ENCODE measurements at regions not wholly inside any gene's neighbourhood (a gene's known extent, or its start where the extent isn't known, plus 50 kb on each side); places are given as distances from the start of the nearest gene placed in this dataset.

- TF ChIP-seq ZNF619 (CRISPR knock-in tag; IDR thresholded peaks at IDR 0.05) (no peak), CTCF (CRISPR knock-in tag; IDR thresholded peaks at IDR 0.05) (peak; percentile 64), GATAD2A (CRISPR knock-in tag; IDR thresholded peaks at IDR 0.05) (0 out of 2 replicates have a peak, but pooled peaks have one; percentile 20), GATA4 (IDR thresholded peaks at IDR 0.05; ENCODE audit: borderline replicate concordance, low read depth) (no peak), ZNF678 (CRISPR knock-in tag; IDR thresholded peaks at IDR 0.05) (no peak), AKAP8 (CRISPR knock-in tag; IDR thresholded peaks at IDR 0.05) (no peak), ZNF24 (IDR thresholded peaks at IDR 0.05) (no peak), ZNF280D (CRISPR knock-in tag; IDR thresholded peaks at IDR 0.05) (no peak), ZNF577 (CRISPR knock-in tag; IDR thresholded peaks at IDR 0.05; ENCODE audit: borderline replicate concordance, low read depth) (no peak), ZSCAN9 (CRISPR knock-in tag; IDR thresholded peaks at IDR 0.05; ENCODE audit: borderline replicate concordance) (no peak), MXD4 (CRISPR knock-in tag; IDR thresholded peaks at IDR 0.05) (no peak), THYN1 (CRISPR knock-in tag; IDR thresholded peaks at IDR 0.05; ENCODE audit: borderline replicate concordance, low read depth) (no peak), KDM5A (IDR thresholded peaks at IDR 0.05; ENCODE audit: borderline replicate concordance, low read length) (no peak), ZNF292 (CRISPR knock-in tag; IDR thresholded peaks at IDR 0.05; ENCODE audit: borderline replicate concordance, low read depth) (no peak), NCOR1 (IDR thresholded peaks at IDR 0.05; ENCODE audit: borderline replicate concordance, low read length) (no peak), ZNF552 (CRISPR knock-in tag; IDR thresholded peaks at IDR 0.05; ENCODE audit: borderline replicate concordance) (no peak), THAP11 (CRISPR knock-in tag; IDR thresholded peaks at IDR 0.05) (no peak), ZNF792 (CRISPR knock-in tag; IDR thresholded peaks at IDR 0.05) (no peak), CBX5 (CRISPR knock-in tag; IDR thresholded peaks at IDR 0.05; ENCODE audit: borderline replicate concordance) (no peak)
These were observed 63.1 kb upstream of the SOX5 start (continued) for GRCh38 chr12:24012528-24012927.

All from HepG2 (cell line).